MM.1S (cell line): ENCODE measurements at regions not wholly inside any gene's neighbourhood (a gene's known extent, or its start where the extent isn't known, plus 50 kb on each side); places are given as distances from the start of the nearest gene placed in this dataset.

Experiments
- CTCF ChIP-seq: fragments of 300-600 bp; sonication (generic); IDR thresholded peaks from 2 replicates; pipeline ENCODE4 v1.5.1; 2016; ENCODE audit warnings: antibody characterized with exemption, low read length, mixed read lengths
- EZH2phosphoT487 ChIP-seq: fragments of 300-600 bp; sonication (generic); IDR thresholded peaks from 2 replicates; pipeline ENCODE4 v1.6.1; 2018; ENCODE audit warnings: antibody characterized with exemption, low read length

GRCh38 chr18:24677011-24677410 lies 216.6 kb downstream of the HRH4 start:
- TF ChIP-seq CTCF (no peak), EZH2phosphoT487 (no peak)
